SK-N-SH (cell line): ENCODE measurements at regions not wholly inside any gene's neighbourhood (a gene's known extent, or its start where the extent isn't known, plus 50 kb on each side); places are given as distances from the start of the nearest gene placed in this dataset.

ENCODE experiments used
- CTCF ChIA-PET: fragments of 300-600, 350-600 bp; formaldehyde crosslinking; extraction: SDS; loops from one replicate; lab custom pipeline; 2021; lab: Yijun Ruan, JAX
- POLR2A ChIA-PET: fragments of 350-600 bp; sonication (Branson Sonifier 250); formaldehyde crosslinking; extraction: SDS; loops from one replicate; lab custom pipeline; 2020; ENCODE audit warnings: antibody characterized with exemption, inconsistent platforms; lab: Yijun Ruan, JAX
- DNase-seq: peaks from one replicate; pipeline ENCODE4 v3.0.0; 2012
- H2AFZ ChIP-seq: fragments of 200-600 bp; sonication (generic); 2 replicates; pipeline ENCODE4 v1.8.1; 2016; ENCODE audit warnings: antibody characterized with exemption, mild to moderate bottlenecking, low read depth
- H3F3A ChIP-seq: fragments of 200-600 bp; sonication (generic); replicated peaks from 2 replicates; pipeline ENCODE3; 2016; ENCODE audit warnings: antibody characterized with exemption, mild to moderate bottlenecking; ENCODE audit not compliant: insufficient read depth
- H3K27ac ChIP-seq, 2 experiments: fragments of 200-500 bp in 1 of 2; fragments of 200-600 bp in 1 of 2; sonication (Bioruptor generic) in 1 of 2; sonication (generic), shearing (Covaris generic) in 1 of 2; 2 replicates each; pipeline versions ENCODE4 v1.5.1 to v1.6.1; 2014 to 2016; ENCODE audit warnings: low read depth in 2 of 2, inconsistent platforms in 1 of 2, low read length in 1 of 2, mild to moderate bottlenecking in 1 of 2, mixed read lengths in 1 of 2
- H3K27me3 ChIP-seq: fragments of 200-600 bp; sonication (generic), shearing (Covaris generic); 2 replicates; pipeline ENCODE4 v1.6.1; 2016; ENCODE audit warnings: mixed run types; ENCODE audit not compliant: insufficient read depth
- H3K36me3 ChIP-seq, 2 experiments: fragments of 200-500 bp in 1 of 2; fragments of 200-600 bp in 1 of 2; sonication (Bioruptor generic) in 1 of 2; sonication (generic) in 1 of 2; replicated peaks in 1 of 2; 2 replicates each; pipeline versions ENCODE3 to v1.5.1; 2014 to 2016; ENCODE audit warnings: low read length in 1 of 2, mild to moderate bottlenecking in 1 of 2; ENCODE audit not compliant: insufficient read depth in 2 of 2, control insufficient read depth in 1 of 2
- H3K4me1 ChIP-seq, 2 experiments: fragments of 200-500 bp in 1 of 2; fragments of 200-600 bp in 1 of 2; sonication (Bioruptor generic) in 1 of 2; sonication (generic), shearing (Covaris generic) in 1 of 2; 2 replicates each; pipeline versions ENCODE4 v1.5.1 to v1.6.1; 2014 to 2016; ENCODE audit warnings: low read depth in 1 of 2, low read length in 1 of 2, mixed run types in 1 of 2; ENCODE audit not compliant: insufficient read depth in 2 of 2, control insufficient read depth in 1 of 2
- H3K4me2 ChIP-seq: fragments of 200-600 bp; sonication (generic), shearing (Covaris generic); 2 replicates; pipeline ENCODE4 v1.6.1; 2017; ENCODE audit warnings: mixed run types
- H3K4me3 ChIP-seq, 2 experiments: fragments of 200-500 bp in 1 of 2; fragments of 200-600 bp in 1 of 2; sonication (Bioruptor generic) in 1 of 2; sonication (generic), shearing (Covaris generic) in 1 of 2; 2 replicates each; pipeline versions ENCODE4 v1.5.1 to v1.8.1; 2014 to 2016; ENCODE audit warnings: low read depth in 2 of 2, inconsistent platforms in 1 of 2, low read length in 1 of 2, mild to moderate bottlenecking in 1 of 2, mixed read lengths in 1 of 2, moderate library complexity in 1 of 2
- H3K79me2 ChIP-seq: fragments of 200-600 bp; sonication (generic); 2 replicates; pipeline ENCODE4 v1.8.1; 2017; ENCODE audit warnings: mild to moderate bottlenecking; ENCODE audit not compliant: insufficient read depth
- H3K9ac ChIP-seq: fragments of 200-600 bp; sonication (generic); 2 replicates; pipeline ENCODE4 v1.6.1; 2017; ENCODE audit warnings: mixed run types
- H3K9me2 ChIP-seq: fragments of 200-600 bp; sonication (generic); 2 replicates; pipeline ENCODE4 v1.6.1; 2017; ENCODE audit warnings: mixed run types
- H3K9me3 ChIP-seq: fragments of 200-600 bp; sonication (generic); 2 replicates; pipeline ENCODE4 v1.6.1; 2017; ENCODE audit warnings: mixed run types, mild to moderate bottlenecking, moderate library complexity
- H4K20me1 ChIP-seq: fragments of 200-600 bp; sonication (generic); 2 replicates; pipeline ENCODE4 v1.6.1; 2017; ENCODE audit warnings: mild to moderate bottlenecking, mixed run types; ENCODE audit not compliant: insufficient read depth
- EZH2phosphoT487 ChIP-seq: fragments of 200-600 bp; sonication (generic); IDR thresholded peaks from 2 replicates; pipeline ENCODE4 v1.6.1; 2017; ENCODE audit warnings: low read depth, mixed run types, mild to moderate bottlenecking, antibody characterized with exemption, moderate library complexity, borderline replicate concordance
- FOXJ3 ChIP-seq: sonication (generic); formaldehyde crosslinking; IDR thresholded peaks from 2 replicates; pipeline ENCODE4 v1.5.1; 2020; ENCODE audit warnings: mild to moderate bottlenecking, missing genetic modification reagents
- GATA2 ChIP-seq: sonication (generic); formaldehyde crosslinking; IDR thresholded peaks from 2 replicates; pipeline ENCODE4 v1.5.0; 2020; ENCODE audit warnings: mild to moderate bottlenecking, missing genetic modification reagents
- JUND ChIP-seq: IDR thresholded peaks from 2 replicates; pipeline ENCODE4 v1.4.0; 2012
- NFIC ChIP-seq: IDR thresholded peaks from 2 replicates; pipeline ENCODE4 v1.4.0; 2012; ENCODE audit warnings: borderline replicate concordance
- POLR2AphosphoS5 ChIP-seq: IDR thresholded peaks from 2 replicates; pipeline ENCODE4 v1.6.1; 2012; ENCODE audit warnings: low read depth, low read length
- RAD21 ChIP-seq: IDR thresholded peaks from 2 replicates; pipeline ENCODE4 v1.6.1; 2012; ENCODE audit warnings: mild to moderate bottlenecking, low read length
- RCOR1 ChIP-seq: fragments of 150-350 bp; IDR thresholded peaks from 2 replicates; pipeline ENCODE4 v1.6.1; 2017; ENCODE audit warnings: antibody characterized with exemption, low read length
- RFX5 ChIP-seq: IDR thresholded peaks from 2 replicates; pipeline ENCODE4 v1.6.1; 2012; ENCODE audit warnings: mild to moderate bottlenecking, improper control_type of control experiment, low read length
- RXRA ChIP-seq: IDR thresholded peaks from 2 replicates; pipeline ENCODE4 v1.4.0; 2012; ENCODE audit warnings: low read depth, mild to moderate bottlenecking, borderline replicate concordance
- TCF12 ChIP-seq: IDR thresholded peaks from 2 replicates; pipeline ENCODE4 v1.4.0; 2012
- WGBS: methylation state at CpG from one replicate; pipeline ENCODE4 v1.1.6; 2017; ENCODE audit warnings: low lambda C conversion rate; 5-methylcytosine and 5-hydroxymethylcytosine counted together
- TF ChIP-seq, protein P1 (sequence below): IDR thresholded peaks from 2 replicates; pipeline ENCODE4 v1.6.1; 2012; ENCODE audit warnings: mild to moderate bottlenecking, low read depth, low read length, moderate library complexity
- TF ChIP-seq, protein P2 (sequence below): IDR thresholded peaks from 2 replicates; pipeline ENCODE4 v1.4.0; 2012; ENCODE audit warnings: low read depth
- TF ChIP-seq, protein P3 (sequence below): IDR thresholded peaks from 2 replicates; pipeline ENCODE4 v1.4.0; 2012; ENCODE audit warnings: low read depth, borderline replicate concordance
- TF ChIP-seq, protein P4 (sequence below): fragments of 150-350 bp; IDR thresholded peaks from 2 replicates; pipeline ENCODE4 v1.6.1; 2017; ENCODE audit warnings: antibody characterized with exemption, low read length, low read depth, borderline replicate concordance

DNA sequence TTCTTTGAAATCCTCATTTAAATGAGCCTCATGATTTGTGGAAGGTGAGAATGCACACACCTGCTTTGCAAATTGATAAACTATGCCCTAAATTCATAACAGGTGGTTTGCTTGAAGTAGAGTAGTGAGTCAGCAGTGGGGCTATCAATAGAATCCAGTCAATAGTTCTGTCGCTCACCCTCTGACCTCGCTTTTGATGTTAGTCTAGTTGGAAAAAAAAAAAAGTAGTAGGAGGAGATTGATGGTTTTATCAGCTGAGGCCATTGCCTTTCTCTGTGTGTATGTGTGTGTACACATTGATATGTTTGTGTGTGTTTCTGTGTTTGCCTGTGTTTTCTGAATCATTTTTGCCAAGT, 267.3 kb downstream of the SNAPC1 start:
- Histone ChIP-seq H3K27ac (no peak overlapping the region), H3K4me1 (no peaks in the 10 kb centered on the region), H2AFZ (no peak overlapping the region), H3K4me3 (no peak overlapping the region), H3K27me3 (no peaks in the 10 kb centered on the region), H3K9me3 (no peaks in the 10 kb centered on the region), H3F3A (no peaks in the 10 kb centered on the region), H3K79me2 (no peaks in the 10 kb centered on the region), H3K36me3 (no peaks in the 10 kb centered on the region), H3K9me2 (no peaks in the 10 kb centered on the region), H3K4me2 (no peak overlapping the region), H4K20me1 (no peaks in the 10 kb centered on the region), H3K9ac (no peak overlapping the region)
- TF ChIP-seq, protein P1, sequence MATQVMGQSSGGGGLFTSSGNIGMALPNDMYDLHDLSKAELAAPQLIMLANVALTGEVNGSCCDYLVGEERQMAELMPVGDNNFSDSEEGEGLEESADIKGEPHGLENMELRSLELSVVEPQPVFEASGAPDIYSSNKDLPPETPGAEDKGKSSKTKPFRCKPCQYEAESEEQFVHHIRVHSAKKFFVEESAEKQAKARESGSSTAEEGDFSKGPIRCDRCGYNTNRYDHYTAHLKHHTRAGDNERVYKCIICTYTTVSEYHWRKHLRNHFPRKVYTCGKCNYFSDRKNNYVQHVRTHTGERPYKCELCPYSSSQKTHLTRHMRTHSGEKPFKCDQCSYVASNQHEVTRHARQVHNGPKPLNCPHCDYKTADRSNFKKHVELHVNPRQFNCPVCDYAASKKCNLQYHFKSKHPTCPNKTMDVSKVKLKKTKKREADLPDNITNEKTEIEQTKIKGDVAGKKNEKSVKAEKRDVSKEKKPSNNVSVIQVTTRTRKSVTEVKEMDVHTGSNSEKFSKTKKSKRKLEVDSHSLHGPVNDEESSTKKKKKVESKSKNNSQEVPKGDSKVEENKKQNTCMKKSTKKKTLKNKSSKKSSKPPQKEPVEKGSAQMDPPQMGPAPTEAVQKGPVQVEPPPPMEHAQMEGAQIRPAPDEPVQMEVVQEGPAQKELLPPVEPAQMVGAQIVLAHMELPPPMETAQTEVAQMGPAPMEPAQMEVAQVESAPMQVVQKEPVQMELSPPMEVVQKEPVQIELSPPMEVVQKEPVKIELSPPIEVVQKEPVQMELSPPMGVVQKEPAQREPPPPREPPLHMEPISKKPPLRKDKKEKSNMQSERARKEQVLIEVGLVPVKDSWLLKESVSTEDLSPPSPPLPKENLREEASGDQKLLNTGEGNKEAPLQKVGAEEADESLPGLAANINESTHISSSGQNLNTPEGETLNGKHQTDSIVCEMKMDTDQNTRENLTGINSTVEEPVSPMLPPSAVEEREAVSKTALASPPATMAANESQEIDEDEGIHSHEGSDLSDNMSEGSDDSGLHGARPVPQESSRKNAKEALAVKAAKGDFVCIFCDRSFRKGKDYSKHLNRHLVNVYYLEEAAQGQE: no peak
- no peak for TF ChIP-seq TCF12
- TF ChIP-seq RCOR1: no peak
- TF ChIP-seq FOXJ3 (CRISPR knock-in tag): no peak
- no peak for TF ChIP-seq EZH2phosphoT487
- TF ChIP-seq, protein P2, sequence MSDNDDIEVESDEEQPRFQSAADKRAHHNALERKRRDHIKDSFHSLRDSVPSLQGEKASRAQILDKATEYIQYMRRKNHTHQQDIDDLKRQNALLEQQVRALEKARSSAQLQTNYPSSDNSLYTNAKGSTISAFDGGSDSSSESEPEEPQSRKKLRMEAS: no peak
- TF ChIP-seq, protein P3, sequence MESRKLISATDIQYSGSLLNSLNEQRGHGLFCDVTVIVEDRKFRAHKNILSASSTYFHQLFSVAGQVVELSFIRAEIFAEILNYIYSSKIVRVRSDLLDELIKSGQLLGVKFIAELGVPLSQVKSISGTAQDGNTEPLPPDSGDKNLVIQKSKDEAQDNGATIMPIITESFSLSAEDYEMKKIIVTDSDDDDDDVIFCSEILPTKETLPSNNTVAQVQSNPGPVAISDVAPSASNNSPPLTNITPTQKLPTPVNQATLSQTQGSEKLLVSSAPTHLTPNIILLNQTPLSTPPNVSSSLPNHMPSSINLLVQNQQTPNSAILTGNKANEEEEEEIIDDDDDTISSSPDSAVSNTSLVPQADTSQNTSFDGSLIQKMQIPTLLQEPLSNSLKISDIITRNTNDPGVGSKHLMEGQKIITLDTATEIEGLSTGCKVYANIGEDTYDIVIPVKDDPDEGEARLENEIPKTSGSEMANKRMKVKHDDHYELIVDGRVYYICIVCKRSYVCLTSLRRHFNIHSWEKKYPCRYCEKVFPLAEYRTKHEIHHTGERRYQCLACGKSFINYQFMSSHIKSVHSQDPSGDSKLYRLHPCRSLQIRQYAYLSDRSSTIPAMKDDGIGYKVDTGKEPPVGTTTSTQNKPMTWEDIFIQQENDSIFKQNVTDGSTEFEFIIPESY: no peak
- TF ChIP-seq RXRA: no peak
- no peak for TF ChIP-seq JUND
- TF ChIP-seq GATA2 (CRISPR knock-in tag): no peak
- TF ChIP-seq NFIC: no peak
- TF ChIP-seq, protein P4, sequence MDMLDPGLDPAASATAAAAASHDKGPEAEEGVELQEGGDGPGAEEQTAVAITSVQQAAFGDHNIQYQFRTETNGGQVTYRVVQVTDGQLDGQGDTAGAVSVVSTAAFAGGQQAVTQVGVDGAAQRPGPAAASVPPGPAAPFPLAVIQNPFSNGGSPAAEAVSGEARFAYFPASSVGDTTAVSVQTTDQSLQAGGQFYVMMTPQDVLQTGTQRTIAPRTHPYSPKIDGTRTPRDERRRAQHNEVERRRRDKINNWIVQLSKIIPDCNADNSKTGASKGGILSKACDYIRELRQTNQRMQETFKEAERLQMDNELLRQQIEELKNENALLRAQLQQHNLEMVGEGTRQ: no peak
- no peak for TF ChIP-seq RAD21
- TF ChIP-seq POLR2AphosphoS5: no peak
- TF ChIP-seq RFX5: no peak
- CTCF ChIA-PET: no interaction called here
- POLR2A ChIA-PET: interaction anchor here (0.6 kb wide), 1 partner anchor 261 kb away, joined by 3 read pairs; no protein-coding TSS in a partner anchor
- WGBS: 24% methylated on average over 2 of the region's 2 CpGs
- no peak for DNase-seq
